ENCODE measurements at regions not wholly inside any gene's neighbourhood (a gene's known extent, or its start where the extent isn't known, plus 50 kb on each side); places are given as distances from the start of the nearest gene placed in this dataset.
"Not testable (repeated sequence)": the region's sequence is repeated elsewhere in the genome, so short reads cannot be mapped to it uniquely, and the experiment has no call there.

GRCh38 chr2:204356151-204356641, 189.1 kb upstream of the PARD3B start:
- DNase-seq = no peak

DNA sequence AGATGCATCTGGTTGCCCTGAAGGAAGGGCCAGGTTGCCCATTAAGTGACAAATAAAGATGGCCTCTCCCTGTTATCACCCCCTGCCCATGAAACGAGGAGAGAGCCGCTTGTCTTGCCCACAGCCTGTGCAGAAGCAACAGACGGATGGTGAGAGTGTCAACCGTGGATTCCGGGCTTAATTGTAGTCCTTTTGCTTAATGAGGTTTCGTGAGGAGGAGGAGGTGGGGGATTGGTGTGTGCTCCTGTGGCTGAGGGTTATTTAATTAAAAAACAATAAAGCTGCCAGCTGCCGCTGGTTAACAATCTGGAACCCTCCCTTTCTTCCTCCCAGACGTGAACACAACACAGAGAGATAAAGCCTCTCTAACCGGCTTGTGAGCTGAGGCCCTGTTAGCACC, 188.0 kb upstream of the PARD3B start:
- DNase-seq = no peak

- no peak for DNase-seq
Observed at GRCh38 chr2:204359076-204359475, 186.2 kb upstream of the PARD3B start.

GRCh38 chr2:204360218-204361007, 184.9 kb upstream of the PARD3B start:
- DNase-seq = no peak

DNA sequence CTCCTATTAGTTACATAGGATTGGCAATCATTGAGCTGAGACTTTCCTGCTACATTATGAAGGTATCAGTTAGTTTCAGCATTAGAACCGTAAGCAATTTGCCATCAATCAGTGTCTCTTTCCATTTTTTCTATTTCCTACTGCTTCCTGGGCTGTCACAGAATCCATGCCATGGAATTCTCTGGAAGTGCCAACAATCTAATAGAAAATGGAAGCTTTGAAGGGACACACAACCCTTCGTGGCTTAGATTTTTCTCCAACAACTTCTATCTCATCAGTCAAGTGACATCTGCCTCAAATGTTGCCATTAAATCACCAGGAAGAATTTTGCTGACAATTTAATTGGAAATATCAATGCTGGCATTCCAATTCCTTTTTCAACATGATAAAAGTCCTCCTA, 183.5 kb upstream of the PARD3B start:
- DNase-seq = no peak

- no peak for DNase-seq
Observed at GRCh38 chr2:204362581-204362980, 182.7 kb upstream of the PARD3B start.

- DNase-seq = no peak
Observed at GRCh38 chr2:204363513-204363912, 181.8 kb upstream of the PARD3B start.

DNA sequence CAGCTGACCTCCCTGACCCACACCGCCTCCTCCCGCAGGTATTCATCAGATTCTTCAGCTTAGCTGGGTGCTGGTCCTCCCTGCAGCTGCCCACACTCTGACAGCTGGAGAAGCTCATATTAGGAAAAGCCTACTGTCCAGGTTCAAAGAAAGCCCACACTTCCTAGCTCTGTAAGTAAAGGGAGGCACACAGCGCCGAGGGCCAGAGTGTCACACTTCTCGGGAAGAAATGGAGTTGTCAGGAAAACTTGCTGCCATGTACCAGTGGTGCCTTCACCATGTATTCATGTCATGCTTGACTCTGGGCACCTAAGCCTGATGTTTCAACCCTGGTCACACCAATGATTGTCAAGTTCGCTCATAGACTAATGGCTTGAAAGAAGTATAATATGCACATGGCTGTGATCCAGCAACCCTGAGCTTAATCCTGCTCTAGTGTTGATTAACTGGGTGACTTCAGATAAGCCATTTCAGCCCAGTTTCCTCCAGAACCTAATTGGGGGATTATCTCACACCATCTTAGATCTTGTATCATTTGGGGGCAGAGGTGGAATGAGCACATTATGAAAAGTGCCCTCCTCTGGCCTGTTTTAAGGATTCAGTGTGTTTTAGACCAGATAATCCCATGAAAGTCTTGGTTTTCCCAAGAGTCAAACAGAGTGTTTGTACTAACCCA, 180.3 kb upstream of the PARD3B start:
- no peak for DNase-seq

- DNase-seq = no peak
Observed at GRCh38 chr2:204365811-204366210, 179.5 kb upstream of the PARD3B start.

DNA sequence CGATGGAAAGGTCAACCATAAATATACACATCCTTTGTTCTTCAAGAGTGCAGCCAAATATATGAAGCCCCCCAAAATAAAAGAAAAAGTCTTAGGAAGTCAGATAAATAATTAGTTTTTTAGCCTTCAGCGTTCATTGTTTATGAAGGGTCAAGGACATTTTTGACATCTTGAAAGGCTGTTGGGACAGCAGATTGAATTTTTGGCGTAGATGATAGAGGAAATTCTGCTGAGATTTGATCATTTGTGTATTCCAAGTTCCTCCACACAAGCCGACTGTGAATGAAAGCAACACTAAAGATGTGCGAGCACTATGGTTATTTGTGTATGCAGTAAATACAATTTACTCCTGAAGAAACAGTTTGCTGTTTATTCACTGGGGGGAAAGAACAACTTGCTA, 177.8 kb upstream of the PARD3B start:
- no peak for DNase-seq

- no peak for DNase-seq
Observed at GRCh38 chr2:204370172-204370718, 175.0 kb upstream of the PARD3B start.

DNA sequence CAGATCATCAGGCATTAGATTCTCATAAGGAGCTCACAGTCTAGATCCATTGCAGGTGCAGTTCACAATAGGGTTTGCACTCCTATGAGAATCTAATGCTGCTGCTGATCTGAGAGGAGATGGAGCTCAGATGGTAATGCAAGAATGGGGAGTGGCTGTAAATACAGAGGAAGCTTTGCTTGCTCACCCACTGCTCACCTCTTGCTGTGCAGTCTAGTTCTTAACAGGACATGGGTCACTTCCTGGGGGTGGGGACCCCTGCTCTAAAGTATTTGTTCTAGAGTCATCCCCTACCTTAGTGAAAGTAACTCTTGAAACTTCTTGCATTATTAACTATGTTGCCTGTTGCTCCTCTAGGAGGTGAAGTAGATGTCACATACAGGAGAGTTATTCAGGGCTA, 171.3 kb upstream of the PARD3B start:
- DNase-seq = no peak

DNA sequence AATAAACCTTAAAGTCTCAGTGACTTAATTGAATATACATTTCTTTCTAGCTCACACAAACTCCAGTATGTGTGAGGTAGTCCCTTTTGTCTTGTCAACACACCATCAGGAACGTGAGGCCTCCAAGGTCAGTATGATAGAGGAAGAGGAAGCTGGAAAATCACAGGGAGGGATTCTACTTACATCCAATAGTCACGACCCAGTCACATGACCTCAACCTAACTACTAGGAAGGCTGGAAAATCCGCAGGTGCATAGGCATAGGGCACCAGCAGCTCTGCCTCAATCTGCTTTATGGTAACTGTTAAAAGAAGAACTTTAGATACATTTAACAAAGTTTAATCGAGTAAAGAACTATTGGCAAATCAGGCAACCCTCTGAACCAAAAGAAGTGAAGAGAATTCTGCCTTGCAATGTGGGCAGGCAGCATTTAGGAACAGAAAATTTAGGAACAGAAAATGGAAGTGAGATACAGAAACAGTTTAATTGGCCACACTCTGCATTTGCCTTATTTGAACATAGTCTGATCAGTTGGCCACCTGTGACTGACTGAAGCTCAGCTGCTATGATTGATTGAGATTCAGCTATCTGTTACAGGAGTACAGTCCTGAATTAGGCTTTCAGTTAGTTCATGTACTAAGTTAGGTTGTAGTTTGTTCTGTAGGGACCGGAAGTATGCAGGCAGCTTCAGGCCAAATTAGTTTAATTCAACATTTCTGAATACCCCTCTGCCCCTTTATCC, 165.0 kb upstream of the PARD3B start:
- no peak for DNase-seq

GRCh38 chr2:204386668-204387067, 158.6 kb upstream of the PARD3B start:
- no peak for DNase-seq

GRCh38 chr2:204389120-204389519, 156.2 kb upstream of the PARD3B start:
- DNase-seq = no peak

- no peak for DNase-seq
Observed at GRCh38 chr2:204389856-204390255, 155.4 kb upstream of the PARD3B start.

GRCh38 chr2:204395539-204395938, 149.7 kb upstream of the PARD3B start:
- no peak for DNase-seq

- no peak for DNase-seq
Observed at GRCh38 chr2:204401114-204401513, 144.2 kb upstream of the PARD3B start.

GRCh38 chr2:204407204-204408014, 137.9 kb upstream of the PARD3B start:
- DNase-seq = no peak

DNA sequence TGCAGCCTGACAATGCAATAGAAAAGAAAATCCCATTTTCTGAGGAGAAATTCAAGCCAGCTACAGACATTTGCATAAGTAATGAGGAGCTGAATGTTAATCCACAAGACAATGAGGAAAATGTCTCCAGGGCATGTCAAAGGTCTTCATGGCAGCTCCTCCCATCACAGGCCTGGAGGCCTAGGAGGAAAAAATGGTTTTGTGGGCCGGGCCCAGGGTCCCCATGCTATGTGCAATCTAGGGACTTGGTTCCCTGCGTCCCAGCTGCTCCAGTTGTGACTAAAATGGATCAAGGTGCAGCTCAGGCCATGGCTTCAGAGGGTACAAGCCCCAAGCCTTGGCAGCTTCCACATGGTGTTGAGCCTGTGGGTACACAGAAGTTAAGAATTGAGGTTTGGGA, 132.5 kb upstream of the PARD3B start:
- DNase-seq = not testable (repeated sequence)
